ENCODE measurements at regions not wholly inside any gene's neighbourhood (a gene's known extent, or its start where the extent isn't known, plus 50 kb on each side); places are given as distances from the start of the nearest gene placed in this dataset.
"Not testable (repeated sequence)": the region's sequence is repeated elsewhere in the genome, so short reads cannot be mapped to it uniquely, and the experiment has no call there.

GRCh38 chr2:198611201-198611600, 806.8 kb downstream of the PLCL1 start:
- H3K4me1 ChIP-seq (ENCODE audit: control insufficient read depth in 2 of 2, insufficient read depth in 2 of 2, low read length in 2 of 2): no peaks in the 10 kb centered on the region
- WGBS: 87% methylated on average over 3 of the region's 3 CpGs
- no peak overlapping the region for H3K27ac ChIP-seq (ENCODE audit: low read depth in 1 of 2, low read length in 1 of 2)
- H3K36me3 ChIP-seq (ENCODE audit: control insufficient read depth in 2 of 2, insufficient read depth in 2 of 2, low read length in 1 of 2): no peaks in the 10 kb centered on the region
- DNase-seq (ENCODE audit: low read depth in 6 of 9, low spot score in 9 of 9): no peak
- H3K4me3 ChIP-seq (ENCODE audit: low read length in 2 of 2): no peak overlapping the region
- H3K9me3 ChIP-seq (ENCODE audit: control insufficient read depth in 2 of 2, insufficient read depth in 1 of 2, low read length in 1 of 2): no peaks in the 10 kb centered on the region
- H3K27me3 ChIP-seq (ENCODE audit: control insufficient read depth in 2 of 2, insufficient read depth in 1 of 2, low read length in 1 of 2): no peaks in the 10 kb centered on the region

GRCh38 chr2:198604599-198604998, 800.2 kb downstream of the PLCL1 start:
- Histone ChIP-seq H3K27ac (ENCODE audit: low read depth in 1 of 2, low read length in 1 of 2) (no peak overlapping the region), H3K4me3 (ENCODE audit: low read length in 2 of 2) (no peak overlapping the region), H3K4me1 (ENCODE audit: control insufficient read depth in 2 of 2, insufficient read depth in 2 of 2, low read length in 2 of 2) (no peaks in the 10 kb centered on the region), H3K9me3 (ENCODE audit: control insufficient read depth in 2 of 2, insufficient read depth in 1 of 2, low read length in 1 of 2) (no peaks in the 10 kb centered on the region), H3K36me3 (ENCODE audit: control insufficient read depth in 2 of 2, insufficient read depth in 2 of 2, low read length in 1 of 2) (no peaks in the 10 kb centered on the region), H3K27me3 (ENCODE audit: control insufficient read depth in 2 of 2, insufficient read depth in 1 of 2, low read length in 1 of 2) (no peaks in the 10 kb centered on the region)
- DNase-seq (ENCODE audit: low read depth in 6 of 9, low spot score in 9 of 9): no peak
- 97% methylated on average over 1 of the region's 1 CpG for WGBS

- not testable (repeated sequence) for H3K9me3 ChIP-seq (ENCODE audit: control insufficient read depth in 2 of 2, insufficient read depth in 1 of 2, low read length in 1 of 2); H3K36me3 ChIP-seq (ENCODE audit: control insufficient read depth in 2 of 2, insufficient read depth in 2 of 2, low read length in 1 of 2); H3K4me3 ChIP-seq (ENCODE audit: low read length in 2 of 2); H3K4me1 ChIP-seq (ENCODE audit: control insufficient read depth in 2 of 2, insufficient read depth in 2 of 2, low read length in 2 of 2); H3K27ac ChIP-seq (ENCODE audit: low read depth in 1 of 2, low read length in 1 of 2); H3K27me3 ChIP-seq (ENCODE audit: control insufficient read depth in 2 of 2, insufficient read depth in 1 of 2, low read length in 1 of 2); DNase-seq (ENCODE audit: low read depth in 6 of 9, low spot score in 9 of 9)
- 96% methylated on average over 15 of the region's 15 CpGs for WGBS
Measured at GRCh38 chr2:198602986-198603385, 798.6 kb downstream of the PLCL1 start.

- DNase-seq (ENCODE audit: low read depth in 6 of 9, low spot score in 9 of 9): no peak
- Histone ChIP-seq H3K9me3 (ENCODE audit: control insufficient read depth in 2 of 2, insufficient read depth in 1 of 2, low read length in 1 of 2) (no peaks in the 10 kb centered on the region), H3K4me3 (ENCODE audit: low read length in 2 of 2) (no peak overlapping the region), H3K36me3 (ENCODE audit: control insufficient read depth in 2 of 2, insufficient read depth in 2 of 2, low read length in 1 of 2) (no peaks in the 10 kb centered on the region), H3K27ac (ENCODE audit: low read depth in 1 of 2, low read length in 1 of 2) (no peak overlapping the region), H3K4me1 (ENCODE audit: control insufficient read depth in 2 of 2, insufficient read depth in 2 of 2, low read length in 2 of 2) (no peaks in the 10 kb centered on the region), H3K27me3 (ENCODE audit: control insufficient read depth in 2 of 2, insufficient read depth in 1 of 2, low read length in 1 of 2) (no peaks in the 10 kb centered on the region)
- WGBS: 61% methylated on average over 5 of the region's 5 CpGs
Measured at GRCh38 chr2:198597648-198598047, 793.3 kb downstream of the PLCL1 start.

- H3K27ac ChIP-seq (ENCODE audit: low read depth in 1 of 2, low read length in 1 of 2): no peak overlapping the region
- H3K4me3 ChIP-seq (ENCODE audit: low read length in 2 of 2): no peak overlapping the region
- no peaks in the 10 kb centered on the region for H3K4me1 ChIP-seq (ENCODE audit: control insufficient read depth in 2 of 2, insufficient read depth in 2 of 2, low read length in 2 of 2)
- H3K27me3 ChIP-seq (ENCODE audit: control insufficient read depth in 2 of 2, insufficient read depth in 1 of 2, low read length in 1 of 2): no peaks in the 10 kb centered on the region
- no peaks in the 10 kb centered on the region for H3K36me3 ChIP-seq (ENCODE audit: control insufficient read depth in 2 of 2, insufficient read depth in 2 of 2, low read length in 1 of 2)
- DNase-seq (ENCODE audit: low read depth in 6 of 9, low spot score in 9 of 9): no peak
- no peaks in the 10 kb centered on the region for H3K9me3 ChIP-seq (ENCODE audit: control insufficient read depth in 2 of 2, insufficient read depth in 1 of 2, low read length in 1 of 2)
Measured at GRCh38 chr2:198596985-198597384, 792.6 kb downstream of the PLCL1 start.

- no peaks in the 10 kb centered on the region for H3K27me3 ChIP-seq (ENCODE audit: control insufficient read depth in 2 of 2, insufficient read depth in 1 of 2, low read length in 1 of 2)
- H3K36me3 ChIP-seq (ENCODE audit: control insufficient read depth in 2 of 2, insufficient read depth in 2 of 2, low read length in 1 of 2): no peaks in the 10 kb centered on the region
- H3K9me3 ChIP-seq (ENCODE audit: control insufficient read depth in 2 of 2, insufficient read depth in 1 of 2, low read length in 1 of 2): no peaks in the 10 kb centered on the region
- H3K27ac ChIP-seq (ENCODE audit: low read depth in 1 of 2, low read length in 1 of 2): no peak overlapping the region
- no peak for DNase-seq (ENCODE audit: low read depth in 6 of 9, low spot score in 9 of 9)
- no peak overlapping the region for H3K4me3 ChIP-seq (ENCODE audit: low read length in 2 of 2)
- no peaks in the 10 kb centered on the region for H3K4me1 ChIP-seq (ENCODE audit: control insufficient read depth in 2 of 2, insufficient read depth in 2 of 2, low read length in 2 of 2)
Measured at GRCh38 chr2:198595721-198596120, 791.3 kb downstream of the PLCL1 start.

- Histone ChIP-seq H3K4me3 (ENCODE audit: low read length in 2 of 2) (no peak overlapping the region), H3K27ac (ENCODE audit: low read depth in 1 of 2, low read length in 1 of 2) (no peak overlapping the region), H3K9me3 (ENCODE audit: control insufficient read depth in 2 of 2, insufficient read depth in 1 of 2, low read length in 1 of 2) (no peaks in the 10 kb centered on the region), H3K4me1 (ENCODE audit: control insufficient read depth in 2 of 2, insufficient read depth in 2 of 2, low read length in 2 of 2) (no peaks in the 10 kb centered on the region), H3K36me3 (ENCODE audit: control insufficient read depth in 2 of 2, insufficient read depth in 2 of 2, low read length in 1 of 2) (no peaks in the 10 kb centered on the region), H3K27me3 (ENCODE audit: control insufficient read depth in 2 of 2, insufficient read depth in 1 of 2, low read length in 1 of 2) (no peaks in the 10 kb centered on the region)
- no peak for DNase-seq (ENCODE audit: low read depth in 6 of 9, low spot score in 9 of 9)
- 91% methylated on average over 3 of the region's 3 CpGs for WGBS
Measured at GRCh38 chr2:198591586-198591985, 787.2 kb downstream of the PLCL1 start.

- H3K36me3 ChIP-seq (ENCODE audit: control insufficient read depth in 2 of 2, insufficient read depth in 2 of 2, low read length in 1 of 2): no peaks in the 10 kb centered on the region
- no peaks in the 10 kb centered on the region for H3K9me3 ChIP-seq (ENCODE audit: control insufficient read depth in 2 of 2, insufficient read depth in 1 of 2, low read length in 1 of 2)
- DNase-seq (ENCODE audit: low read depth in 6 of 9, low spot score in 9 of 9): no peak
- no peaks in the 10 kb centered on the region for H3K27me3 ChIP-seq (ENCODE audit: control insufficient read depth in 2 of 2, insufficient read depth in 1 of 2, low read length in 1 of 2)
- H3K4me1 ChIP-seq (ENCODE audit: control insufficient read depth in 2 of 2, insufficient read depth in 2 of 2, low read length in 2 of 2): no peaks in the 10 kb centered on the region
- H3K4me3 ChIP-seq (ENCODE audit: low read length in 2 of 2): no peak overlapping the region
- H3K27ac ChIP-seq (ENCODE audit: low read depth in 1 of 2, low read length in 1 of 2): no peak overlapping the region
- 81% methylated on average over 7 of the region's 7 CpGs for WGBS
Measured at GRCh38 chr2:198587741-198588140, 783.3 kb downstream of the PLCL1 start.

- Histone ChIP-seq H3K4me3 (ENCODE audit: low read length in 2 of 2) (no peak overlapping the region), H3K4me1 (ENCODE audit: control insufficient read depth in 2 of 2, insufficient read depth in 2 of 2, low read length in 2 of 2) (no peaks in the 10 kb centered on the region), H3K27ac (ENCODE audit: low read depth in 1 of 2, low read length in 1 of 2) (no peak overlapping the region), H3K27me3 (ENCODE audit: control insufficient read depth in 2 of 2, insufficient read depth in 1 of 2, low read length in 1 of 2) (no peaks in the 10 kb centered on the region), H3K9me3 (ENCODE audit: control insufficient read depth in 2 of 2, insufficient read depth in 1 of 2, low read length in 1 of 2) (no peaks in the 10 kb centered on the region), H3K36me3 (ENCODE audit: control insufficient read depth in 2 of 2, insufficient read depth in 2 of 2, low read length in 1 of 2) (no peaks in the 10 kb centered on the region)
- no peak for DNase-seq (ENCODE audit: low read depth in 6 of 9, low spot score in 9 of 9)
- WGBS: 94% methylated on average over 7 of the region's 7 CpGs
Measured at GRCh38 chr2:198587240-198587639, 782.8 kb downstream of the PLCL1 start.

GRCh38 chr2:198571393-198571792, 767.0 kb downstream of the PLCL1 start:
- Histone ChIP-seq H3K4me1 (ENCODE audit: control insufficient read depth in 2 of 2, insufficient read depth in 2 of 2, low read length in 2 of 2) (no peaks in the 10 kb centered on the region), H3K36me3 (ENCODE audit: control insufficient read depth in 2 of 2, insufficient read depth in 2 of 2, low read length in 1 of 2) (no peaks in the 10 kb centered on the region), H3K27me3 (ENCODE audit: control insufficient read depth in 2 of 2, insufficient read depth in 1 of 2, low read length in 1 of 2) (no peaks in the 10 kb centered on the region), H3K27ac (ENCODE audit: low read depth in 1 of 2, low read length in 1 of 2) (no peak overlapping the region), H3K4me3 (ENCODE audit: low read length in 2 of 2) (no peak overlapping the region), H3K9me3 (ENCODE audit: control insufficient read depth in 2 of 2, insufficient read depth in 1 of 2, low read length in 1 of 2) (no peaks in the 10 kb centered on the region)
- WGBS: 58% methylated on average over 4 of the region's 4 CpGs
- no peak for DNase-seq (ENCODE audit: low read depth in 6 of 9, low spot score in 9 of 9)

All from thymus (tissue), 11 donors.